ENCODE measurements at regions not wholly inside any gene's neighbourhood (a gene's known extent, or its start where the extent isn't known, plus 50 kb on each side); places are given as distances from the start of the nearest gene placed in this dataset.

- no peak for TF ChIP-seq POLR2A (IDR thresholded peaks at IDR 0.05; ENCODE audit: extremely low read depth, insufficient read length)
- TF ChIP-seq CTCF (IDR thresholded peaks at IDR 0.05; ENCODE audit: low read depth, low read length) = no peak
- TF ChIP-seq MAX (IDR thresholded peaks at IDR 0.05; ENCODE audit: low read depth, low read length) = no peak
- no peak for TF ChIP-seq MYC (IDR thresholded peaks at IDR 0.05; ENCODE audit: low read depth, low read length)
These were observed 79.8 kb upstream of the SEL1L start for GRCh38 chr14:81613341-81614045.

Data from NB4 (cell line).